ENCODE measurements at regions not wholly inside any gene's neighbourhood (a gene's known extent, or its start where the extent isn't known, plus 50 kb on each side); places are given as distances from the start of the nearest gene placed in this dataset.

DNA sequence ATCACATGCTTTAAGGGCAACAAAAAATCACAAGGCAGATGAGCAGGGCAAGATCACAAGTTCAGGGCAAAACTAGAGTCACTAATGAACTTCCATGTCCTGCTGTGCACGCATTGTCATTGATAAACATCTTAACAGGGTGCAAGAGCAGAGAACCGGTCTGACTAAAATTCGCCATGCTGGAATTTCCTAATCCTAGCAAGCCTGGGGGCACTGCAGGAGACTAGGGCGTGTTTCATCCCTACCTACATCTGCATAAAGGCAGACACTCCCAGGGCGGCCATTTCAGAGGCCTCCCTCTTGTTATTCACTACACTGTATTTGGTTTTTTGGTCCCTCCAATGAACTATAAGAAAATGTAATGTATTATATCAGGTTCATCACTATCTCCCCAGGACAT, 203.6 kb downstream of the ARHGEF9 start:
- TF ChIP-seq ELF4 (CRISPR knock-in tag; IDR thresholded peaks at IDR 0.05; ENCODE audit: borderline replicate concordance) (no peak), ZNF558 (CRISPR knock-in tag; IDR thresholded peaks at IDR 0.05; ENCODE audit: borderline replicate concordance) (no peak), SOX6 (IDR thresholded peaks at IDR 0.05) (no peak), SOX6 (CRISPR knock-in tag; IDR thresholded peaks at IDR 0.05) (no peak), MTA3 (CRISPR knock-in tag; IDR thresholded peaks at IDR 0.05) (no peak), REPIN1 (CRISPR knock-in tag; IDR thresholded peaks at IDR 0.05; ENCODE audit: borderline replicate concordance, low read depth) (no peak), EZH2 (conservative IDR thresholded peaks at IDR 0.05; ENCODE audit: low read depth, low read length) (no peak), AGO2 (optimal IDR thresholded peaks at IDR 0.05; ENCODE audit: low read depth, low read length) (no peak), KDM5A (IDR thresholded peaks at IDR 0.05; ENCODE audit: borderline replicate concordance, low read length) (no peak), ZNF121 (CRISPR knock-in tag; IDR thresholded peaks at IDR 0.05) (no peak), PHF8 (CRISPR knock-in tag; IDR thresholded peaks at IDR 0.05) (no peak)
- TF ChIP-seq, protein P1, sequence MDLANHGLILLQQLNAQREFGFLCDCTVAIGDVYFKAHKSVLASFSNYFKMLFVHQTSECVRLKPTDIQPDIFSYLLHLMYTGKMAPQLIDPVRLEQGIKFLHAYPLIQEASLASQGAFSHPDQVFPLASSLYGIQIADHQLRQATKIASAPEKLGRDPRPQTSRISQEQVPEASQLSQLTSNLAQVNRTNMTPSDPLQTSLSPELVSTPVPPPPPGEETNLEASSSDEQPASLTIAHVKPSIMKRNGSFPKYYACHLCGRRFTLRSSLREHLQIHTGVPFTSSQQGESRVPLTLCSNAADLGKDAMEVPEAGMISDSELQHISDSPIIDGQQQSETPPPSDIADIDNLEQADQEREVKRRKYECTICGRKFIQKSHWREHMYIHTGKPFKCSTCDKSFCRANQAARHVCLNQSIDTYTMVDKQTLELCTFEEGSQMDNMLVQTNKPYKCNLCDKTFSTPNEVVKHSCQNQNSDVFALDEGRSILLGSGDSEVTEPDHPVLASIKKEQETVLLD (CRISPR knock-in tag; IDR thresholded peaks at IDR 0.05; ENCODE audit: low read depth), result no peak
- TF ChIP-seq, protein P2, sequence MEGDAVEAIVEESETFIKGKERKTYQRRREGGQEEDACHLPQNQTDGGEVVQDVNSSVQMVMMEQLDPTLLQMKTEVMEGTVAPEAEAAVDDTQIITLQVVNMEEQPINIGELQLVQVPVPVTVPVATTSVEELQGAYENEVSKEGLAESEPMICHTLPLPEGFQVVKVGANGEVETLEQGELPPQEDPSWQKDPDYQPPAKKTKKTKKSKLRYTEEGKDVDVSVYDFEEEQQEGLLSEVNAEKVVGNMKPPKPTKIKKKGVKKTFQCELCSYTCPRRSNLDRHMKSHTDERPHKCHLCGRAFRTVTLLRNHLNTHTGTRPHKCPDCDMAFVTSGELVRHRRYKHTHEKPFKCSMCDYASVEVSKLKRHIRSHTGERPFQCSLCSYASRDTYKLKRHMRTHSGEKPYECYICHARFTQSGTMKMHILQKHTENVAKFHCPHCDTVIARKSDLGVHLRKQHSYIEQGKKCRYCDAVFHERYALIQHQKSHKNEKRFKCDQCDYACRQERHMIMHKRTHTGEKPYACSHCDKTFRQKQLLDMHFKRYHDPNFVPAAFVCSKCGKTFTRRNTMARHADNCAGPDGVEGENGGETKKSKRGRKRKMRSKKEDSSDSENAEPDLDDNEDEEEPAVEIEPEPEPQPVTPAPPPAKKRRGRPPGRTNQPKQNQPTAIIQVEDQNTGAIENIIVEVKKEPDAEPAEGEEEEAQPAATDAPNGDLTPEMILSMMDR (CRISPR knock-in tag; IDR thresholded peaks at IDR 0.05), result no peak
- TF ChIP-seq, protein P3, sequence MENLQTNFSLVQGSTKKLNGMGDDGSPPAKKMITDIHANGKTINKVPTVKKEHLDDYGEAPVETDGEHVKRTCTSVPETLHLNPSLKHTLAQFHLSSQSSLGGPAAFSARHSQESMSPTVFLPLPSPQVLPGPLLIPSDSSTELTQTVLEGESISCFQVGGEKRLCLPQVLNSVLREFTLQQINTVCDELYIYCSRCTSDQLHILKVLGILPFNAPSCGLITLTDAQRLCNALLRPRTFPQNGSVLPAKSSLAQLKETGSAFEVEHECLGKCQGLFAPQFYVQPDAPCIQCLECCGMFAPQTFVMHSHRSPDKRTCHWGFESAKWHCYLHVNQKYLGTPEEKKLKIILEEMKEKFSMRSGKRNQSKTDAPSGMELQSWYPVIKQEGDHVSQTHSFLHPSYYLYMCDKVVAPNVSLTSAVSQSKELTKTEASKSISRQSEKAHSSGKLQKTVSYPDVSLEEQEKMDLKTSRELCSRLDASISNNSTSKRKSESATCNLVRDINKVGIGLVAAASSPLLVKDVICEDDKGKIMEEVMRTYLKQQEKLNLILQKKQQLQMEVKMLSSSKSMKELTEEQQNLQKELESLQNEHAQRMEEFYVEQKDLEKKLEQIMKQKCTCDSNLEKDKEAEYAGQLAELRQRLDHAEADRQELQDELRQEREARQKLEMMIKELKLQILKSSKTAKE (CRISPR knock-in tag; IDR thresholded peaks at IDR 0.05; ENCODE audit: borderline replicate concordance), result no peak

Measured in HepG2 (cell line).